ENCODE measurements at regions not wholly inside any gene's neighbourhood (a gene's known extent, or its start where the extent isn't known, plus 50 kb on each side); places are given as distances from the start of the nearest gene placed in this dataset.

GRCh38 chr12:61301817-61302216 lies 958.4 kb upstream of the USP15 start:
- no peaks in the 10 kb centered on the region for H3K9me3 ChIP-seq (ENCODE audit: control insufficient read depth, insufficient read depth, low read depth, low read length)
- H3K27ac ChIP-seq (ENCODE audit: insufficient read depth, low read length): no peak overlapping the region
- no peaks in the 10 kb centered on the region for H3K4me1 ChIP-seq (ENCODE audit: control insufficient read depth, extremely low read depth, insufficient read depth, low read length)
- DNase-seq (ENCODE audit: low read depth in 2 of 2): no peak
- H3K36me3 ChIP-seq (ENCODE audit: control insufficient read depth, insufficient read depth, low read length): no peaks in the 10 kb centered on the region
- no peak overlapping the region for H2AFZ ChIP-seq (ENCODE audit: low read length)
- H3K9ac ChIP-seq (ENCODE audit: insufficient read depth, low read length): no peak overlapping the region
- no peak for TF ChIP-seq EZH2 (IDR thresholded peaks at IDR 0.05; ENCODE audit: low read length, missing control alignments)
- TF ChIP-seq CTCF (conservative IDR thresholded peaks at IDR 0.05 in 1 of 2, IDR thresholded peaks at IDR 0.05 in 1 of 2; ENCODE audit: low read depth in 1 of 2, low read length in 2 of 2): no peak
- no peaks in the 10 kb centered on the region for H3K27me3 ChIP-seq (ENCODE audit: control insufficient read depth, insufficient read depth, low read length)
- no peak overlapping the region for H3K4me2 ChIP-seq (ENCODE audit: extremely low read depth, insufficient read depth, low read length)
- no peak overlapping the region for H3K4me3 ChIP-seq (replicated peaks in 1 of 4; ENCODE audit: control extremely low read depth in 1 of 4, insufficient read depth in 1 of 4, low read depth in 3 of 4, low read length in 4 of 4)
- no peaks in the 10 kb centered on the region for H4K20me1 ChIP-seq (ENCODE audit: control insufficient read depth, extremely low read depth, insufficient read depth, low read length)
- no peaks in the 10 kb centered on the region for H3K79me2 ChIP-seq (ENCODE audit: control insufficient read depth, insufficient read depth, low read length)

GRCh38 chr12:61302282-61302681 lies 957.9 kb upstream of the USP15 start:
- H3K79me2 ChIP-seq (ENCODE audit: control insufficient read depth, insufficient read depth, low read length): no peaks in the 10 kb centered on the region
- H3K4me1 ChIP-seq (ENCODE audit: control insufficient read depth, extremely low read depth, insufficient read depth, low read length): no peaks in the 10 kb centered on the region
- no peak overlapping the region for H2AFZ ChIP-seq (ENCODE audit: low read length)
- no peaks in the 10 kb centered on the region for H3K27me3 ChIP-seq (ENCODE audit: control insufficient read depth, insufficient read depth, low read length)
- TF ChIP-seq CTCF (conservative IDR thresholded peaks at IDR 0.05 in 1 of 2, IDR thresholded peaks at IDR 0.05 in 1 of 2; ENCODE audit: low read depth in 1 of 2, low read length in 2 of 2) (no peak), EZH2 (IDR thresholded peaks at IDR 0.05; ENCODE audit: low read length, missing control alignments) (no peak)
- no peak overlapping the region for H3K9ac ChIP-seq (ENCODE audit: insufficient read depth, low read length)
- H3K36me3 ChIP-seq (ENCODE audit: control insufficient read depth, insufficient read depth, low read length): no peaks in the 10 kb centered on the region
- no peak for DNase-seq (ENCODE audit: low read depth in 2 of 2)
- no peak overlapping the region for H3K4me3 ChIP-seq (replicated peaks in 1 of 4; ENCODE audit: control extremely low read depth in 1 of 4, insufficient read depth in 1 of 4, low read depth in 3 of 4, low read length in 4 of 4)
- H4K20me1 ChIP-seq (ENCODE audit: control insufficient read depth, extremely low read depth, insufficient read depth, low read length): no peaks in the 10 kb centered on the region
- H3K4me2 ChIP-seq (ENCODE audit: extremely low read depth, insufficient read depth, low read length): no peak overlapping the region
- H3K27ac ChIP-seq (ENCODE audit: insufficient read depth, low read length): no peak overlapping the region
- H3K9me3 ChIP-seq (ENCODE audit: control insufficient read depth, insufficient read depth, low read depth, low read length): no peaks in the 10 kb centered on the region

- Histone ChIP-seq H3K36me3 (ENCODE audit: control insufficient read depth, insufficient read depth, low read length) (no peaks in the 10 kb centered on the region), H2AFZ (ENCODE audit: low read length) (no peak overlapping the region), H3K27ac (ENCODE audit: insufficient read depth, low read length) (no peak overlapping the region), H3K4me2 (ENCODE audit: extremely low read depth, insufficient read depth, low read length) (no peak overlapping the region), H3K27me3 (ENCODE audit: control insufficient read depth, insufficient read depth, low read length) (no peaks in the 10 kb centered on the region), H3K4me1 (ENCODE audit: control insufficient read depth, extremely low read depth, insufficient read depth, low read length) (no peaks in the 10 kb centered on the region), H3K79me2 (ENCODE audit: control insufficient read depth, insufficient read depth, low read length) (no peaks in the 10 kb centered on the region), H4K20me1 (ENCODE audit: control insufficient read depth, extremely low read depth, insufficient read depth, low read length) (no peaks in the 10 kb centered on the region), H3K9ac (ENCODE audit: insufficient read depth, low read length) (no peak overlapping the region), H3K9me3 (ENCODE audit: control insufficient read depth, insufficient read depth, low read depth, low read length) (no peaks in the 10 kb centered on the region), H3K4me3 (replicated peaks in 1 of 4; ENCODE audit: control extremely low read depth in 1 of 4, insufficient read depth in 1 of 4, low read depth in 3 of 4, low read length in 4 of 4) (no peak overlapping the region)
- TF ChIP-seq CTCF (conservative IDR thresholded peaks at IDR 0.05 in 1 of 2, IDR thresholded peaks at IDR 0.05 in 1 of 2; ENCODE audit: low read depth in 1 of 2, low read length in 2 of 2) (no peak), EZH2 (IDR thresholded peaks at IDR 0.05; ENCODE audit: low read length, missing control alignments) (no peak)
- DNase-seq (ENCODE audit: low read depth in 2 of 2): no peak
Measured at GRCh38 chr12:61308220-61308619, 952.0 kb upstream of the USP15 start.

Measured in fibroblast of lung (primary cell).